Left ventricle myocardium inferior (tissue), 1 donor: ENCODE measurements at regions not wholly inside any gene's neighbourhood (a gene's known extent, or its start where the extent isn't known, plus 50 kb on each side); places are given as distances from the start of the nearest gene placed in this dataset.

Experiments used
- DNase-seq: peaks from one replicate; pipeline ENCODE4 v3.0.0-alpha.2; 2020
- H3K27ac ChIP-seq: fragments of 200-600 bp; replicated peaks from 2 replicates; pipeline ENCODE4 v1.8.0; 2021
- H3K27me3 ChIP-seq: fragments of 200-600 bp; 2 replicates; pipeline ENCODE4 v1.8.0; 2021; ENCODE audit warnings: low read depth
- H3K36me3 ChIP-seq: fragments of 200-600 bp; 2 replicates; pipeline ENCODE4 v1.8.0; 2021
- H3K4me1 ChIP-seq: fragments of 200-600 bp; 2 replicates; pipeline ENCODE4 v1.8.0; 2021
- H3K4me3 ChIP-seq: fragments of 200-600 bp; 2 replicates; pipeline ENCODE4 v1.8.0; 2021; ENCODE audit warnings: mild to moderate bottlenecking, moderate library complexity
- H3K9me3 ChIP-seq: fragments of 200-600 bp; replicated peaks from 2 replicates; pipeline ENCODE4 v1.8.0; 2021
- CTCF ChIP-seq: fragments of 200-600 bp; IDR thresholded peaks from 2 replicates; pipeline ENCODE4 v1.8.0; 2021; ENCODE audit warnings: antibody characterized with exemption, mild to moderate bottlenecking, borderline replicate concordance
- intact Hi-C: fragments of 100-400 bp; cut with micrococcal nuclease; formaldehyde crosslinking; loops from one replicate; pipeline ENCODE4 v1.11.0; 2022
- donor health status: DM: no; HTN: yes; CAD: no; lungs with severe emphysema.

GRCh38 chr2:238698072-238698352, 149.9 kb upstream of the TWIST2 start:
- no peak for DNase-seq
- no peaks in the 10 kb centered on the region for H3K9me3 ChIP-seq
- H3K27ac ChIP-seq: no peak overlapping the region
- no peak for TF ChIP-seq CTCF
- intact Hi-C loops: no loop called here
- peaks cover 66% of the 10 kb centered on the region for H3K4me1 ChIP-seq
- H3K36me3 ChIP-seq: no peaks in the 10 kb centered on the region
- H3K27me3 ChIP-seq: no peaks in the 10 kb centered on the region
- H3K4me3 ChIP-seq: no peak overlapping the region

DNA sequence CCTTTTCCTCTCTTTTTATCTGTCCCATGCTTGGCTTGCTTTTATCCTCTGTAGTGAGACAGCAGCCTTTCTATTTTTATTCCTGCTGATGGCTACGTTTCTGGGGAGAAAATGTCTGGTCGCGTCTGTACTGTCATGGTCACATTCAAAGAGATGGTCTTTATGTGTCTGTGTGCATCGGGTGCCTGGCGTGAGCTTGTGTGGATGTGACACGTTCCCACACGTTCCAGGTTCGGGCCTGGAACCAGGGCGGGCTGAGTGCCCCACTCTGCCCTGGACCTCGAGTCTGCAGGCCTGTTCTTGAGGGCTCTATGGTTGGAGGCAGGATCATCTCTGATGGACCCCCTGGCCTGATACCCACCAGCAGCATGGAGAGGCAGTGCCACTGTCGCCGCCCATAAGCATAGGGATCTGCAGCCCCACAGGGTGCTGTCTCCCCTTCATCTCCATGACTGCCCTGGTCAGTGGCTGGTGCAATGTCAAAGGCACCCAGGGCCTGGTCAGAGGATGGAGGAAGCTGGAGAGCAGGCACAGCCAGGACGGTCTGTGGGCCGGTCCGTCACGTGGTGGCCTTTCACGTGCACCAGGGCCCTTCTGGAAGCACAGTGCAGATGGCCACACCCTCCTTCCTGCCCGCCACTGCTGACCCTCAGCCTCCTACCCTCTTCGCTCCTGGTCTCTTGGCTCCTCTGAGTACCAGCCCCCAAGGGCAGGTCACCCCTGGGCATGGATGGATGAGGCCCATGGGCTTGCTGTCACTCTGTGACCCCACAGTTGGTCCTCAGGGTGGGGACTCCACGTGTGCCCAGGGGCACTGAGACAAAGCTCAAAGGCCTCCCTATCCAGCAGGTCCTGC, 149.2 kb upstream of the TWIST2 start:
- intact Hi-C loops: no loop called here
- Histone ChIP-seq H3K4me3 (no peak overlapping the region), H3K4me1 (peaks cover 66% of the 10 kb centered on the region), H3K9me3 (no peaks in the 10 kb centered on the region), H3K27ac (peak overlapping the region; percentile 67), H3K27me3 (no peaks in the 10 kb centered on the region), H3K36me3 (no peaks in the 10 kb centered on the region)
- DNase-seq: no peak
- TF ChIP-seq CTCF: no peak

GRCh38 chr2:238699307-238700116, 148.4 kb upstream of the TWIST2 start:
- H3K36me3 ChIP-seq: no peaks in the 10 kb centered on the region
- peaks cover 66% of the 10 kb centered on the region for H3K4me1 ChIP-seq
- intact Hi-C loops: no loop called here
- DNase-seq: no peak
- H3K9me3 ChIP-seq: no peaks in the 10 kb centered on the region
- TF ChIP-seq CTCF: no peak
- no peaks in the 10 kb centered on the region for H3K27me3 ChIP-seq
- H3K27ac ChIP-seq: peak overlapping the region; percentile 67
- no peak overlapping the region for H3K4me3 ChIP-seq

DNA sequence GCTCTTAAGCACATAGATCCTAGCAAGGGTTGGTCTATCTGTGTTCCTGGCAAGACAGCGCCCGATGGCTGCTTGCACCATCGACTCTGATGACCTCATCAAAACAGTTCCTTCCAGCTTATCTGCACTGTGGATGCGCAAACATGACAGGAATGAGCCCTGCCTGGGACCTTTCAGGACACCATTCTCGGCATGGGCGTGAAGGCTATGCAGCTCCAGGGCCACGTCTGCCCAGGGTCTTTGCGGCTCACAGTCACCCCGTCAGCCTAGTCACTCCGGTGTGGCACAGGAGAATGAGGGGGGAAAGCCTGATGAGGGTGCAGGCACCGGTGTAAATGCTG, 147.8 kb upstream of the TWIST2 start:
- no peaks in the 10 kb centered on the region for H3K27me3 ChIP-seq

More for the DNA sequence above, 147.8 kb upstream of the TWIST2 start:
- no peak for TF ChIP-seq CTCF
- intact Hi-C loops: no loop called here
- Histone ChIP-seq H3K9me3 (no peaks in the 10 kb centered on the region), H3K27ac (peak overlapping the region; percentile 67), H3K4me3 (no peak overlapping the region), H3K4me1 (peaks cover 66% of the 10 kb centered on the region), H3K36me3 (no peaks in the 10 kb centered on the region)
- DNase-seq: peak; percentile 55
